GM23338 (cell line): ENCODE measurements at regions not wholly inside any gene's neighbourhood (a gene's known extent, or its start where the extent isn't known, plus 50 kb on each side); places are given as distances from the start of the nearest gene placed in this dataset.

Experiments used
- ATAC-seq: fragments of 200-7000 bp; cut with Tn5 transposase; 3 replicates; pipeline ENCODE4 v1.9.1; 2020
- DNase-seq: peaks from one replicate; pipeline ENCODE4 v3.0.0-alpha.2; 2015; ENCODE audit warnings: low spot score
- H2AFZ ChIP-seq: fragments of 200-600 bp; sonication (generic); 2 replicates; pipeline ENCODE4 v1.8.0; 2016; ENCODE audit warnings: antibody characterized with exemption, mild to moderate bottlenecking, moderate library complexity
- H3F3A ChIP-seq: fragments of 200-600 bp; sonication (generic); replicated peaks from 2 replicates; pipeline ENCODE4 v1.8.0; 2017; ENCODE audit warnings: antibody characterized with exemption, mixed run types, low read depth
- H3K27ac ChIP-seq: fragments of 200-600 bp; sonication (generic); 2 replicates; pipeline ENCODE4 v1.6.1; 2016; ENCODE audit warnings: low read depth
- H3K27me3 ChIP-seq: fragments of 200-600 bp; sonication (generic); 2 replicates; pipeline ENCODE4 v1.8.0; 2016; ENCODE audit warnings: mild to moderate bottlenecking, mixed run types, moderate library complexity; ENCODE audit not compliant: insufficient read depth
- H3K36me3 ChIP-seq: fragments of 200-600 bp; sonication (generic); 2 replicates; pipeline ENCODE4 v1.8.0; 2016; ENCODE audit warnings: mild to moderate bottlenecking; ENCODE audit not compliant: insufficient read depth
- H3K4me1 ChIP-seq: fragments of 200-600 bp; sonication (generic); 2 replicates; pipeline ENCODE4 v1.8.0; 2016; ENCODE audit warnings: mild to moderate bottlenecking, moderate library complexity; ENCODE audit not compliant: insufficient read depth
- H3K4me2 ChIP-seq: fragments of 200-600 bp; sonication (generic); 2 replicates; pipeline ENCODE4 v1.7.1; 2017; ENCODE audit warnings: mixed run types
- H3K4me3 ChIP-seq: fragments of 200-600 bp; sonication (generic); 2 replicates; pipeline ENCODE4 v1.6.1; 2016; ENCODE audit warnings: mixed run types
- H3K79me2 ChIP-seq: fragments of 200-600 bp; sonication (generic); replicated peaks from 2 replicates; pipeline ENCODE4 v1.8.0; 2017; ENCODE audit warnings: mild to moderate bottlenecking; ENCODE audit not compliant: insufficient read depth
- H3K9me2 ChIP-seq: fragments of 200-600 bp; sonication (generic); 2 replicates; pipeline ENCODE4 v1.8.0; 2017; ENCODE audit not compliant: insufficient read depth
- H4K20me1 ChIP-seq: fragments of 200-600 bp; sonication (generic); replicated peaks from 2 replicates; pipeline ENCODE4 v1.8.0; 2017; ENCODE audit warnings: mild to moderate bottlenecking; ENCODE audit not compliant: insufficient read depth
- H3K27ac Mint-ChIP-seq: 2 replicates; pipeline ENCODE4 v1.8.0; 2020; ENCODE audit warnings: inconsistent platforms, mild to moderate bottlenecking, moderate library complexity, mixed read lengths
- H3K27me3 Mint-ChIP-seq: 3 replicates; pipeline ENCODE4 v1.8.0; 2022; ENCODE audit warnings: low read depth, mild to moderate bottlenecking, moderate library complexity, mixed read lengths, inconsistent platforms; ENCODE audit not compliant: insufficient read depth, poor library complexity
- H3K36me3 Mint-ChIP-seq: 3 replicates; pipeline ENCODE4 v1.8.0; 2021; ENCODE audit warnings: low read depth, mild to moderate bottlenecking, inconsistent platforms, moderate library complexity, mixed read lengths
- H3K4me1 Mint-ChIP-seq: 3 replicates; pipeline ENCODE4 v1.8.0; 2020; ENCODE audit warnings: mild to moderate bottlenecking, inconsistent platforms, mixed read lengths
- H3K4me3 Mint-ChIP-seq: 3 replicates; pipeline ENCODE4 v1.8.0; 2021; ENCODE audit warnings: moderate library complexity, mild to moderate bottlenecking, inconsistent platforms, mixed read lengths
- H3K9me3 Mint-ChIP-seq: 3 replicates; pipeline ENCODE4 v1.8.0; 2020; ENCODE audit warnings: moderate library complexity, mild to moderate bottlenecking, inconsistent platforms, mixed read lengths
- CTCF ChIP-seq, 2 experiments: fragments of 200-600 bp in 1 of 2; sonication (generic) in 1 of 2; conservative IDR thresholded peaks; 2 replicates each; pipeline versions ENCODE4 v1.5.1 to v1.6.1; 2016 to 2017; ENCODE audit warnings: antibody characterized with exemption in 2 of 2, low read depth in 2 of 2, mild to moderate bottlenecking in 2 of 2, moderate library complexity in 1 of 2
- EZH2 ChIP-seq: fragments of 200-600 bp; sonication (generic); IDR thresholded peaks from one replicate; pipeline ENCODE4 v1.8.0; 2017; ENCODE audit warnings: antibody characterized with exemption, mild to moderate bottlenecking, low read depth; ENCODE audit not compliant: unreplicated experiment
- EZH2phosphoT487 ChIP-seq: fragments of 200-600 bp; sonication (generic); IDR thresholded peaks from one replicate; pipeline ENCODE4 v1.8.1; 2018; ENCODE audit warnings: antibody characterized with exemption; ENCODE audit not compliant: unreplicated experiment
- POLR2AphosphoS5 ChIP-seq: IDR thresholded peaks from 2 replicates; pipeline ENCODE4 v1.6.1; 2016; ENCODE audit warnings: antibody characterized with exemption, low read depth
- REST ChIP-seq: IDR thresholded peaks from one replicate; pipeline ENCODE4 v1.6.1; 2018; ENCODE audit warnings: antibody characterized with exemption; ENCODE audit not compliant: unreplicated experiment
- STAT1 ChIP-seq: IDR thresholded peaks from one replicate; pipeline ENCODE4 v1.6.1; 2016; ENCODE audit warnings: antibody characterized with exemption; ENCODE audit not compliant: unreplicated experiment
- ZNF462 ChIP-seq: fragments of 250-450 bp; sonication (Bioruptor Pico); IDR thresholded peaks from 2 replicates; pipeline ENCODE4 v1.5.0; 2020; ENCODE audit warnings: mild to moderate bottlenecking, moderate library complexity

GRCh38 chr10:83037653-83038052 is 1101.7 kb upstream of the GHITM start:
- Histone ChIP-seq H3K36me3 (no peaks in the 10 kb centered on the region), H2AFZ (no peak overlapping the region), H3K9me2 (no peaks in the 10 kb centered on the region), H3K4me3 (no peak overlapping the region), H3K4me2 (no peak overlapping the region), H3K4me1 (no peaks in the 10 kb centered on the region), H4K20me1 (no peaks in the 10 kb centered on the region), H3K27me3 (no peaks in the 10 kb centered on the region), H3K27ac (no peak overlapping the region), H3F3A (no peaks in the 10 kb centered on the region), H3K79me2 (no peaks in the 10 kb centered on the region)
- peak; percentile 25 for DNase-seq
- Mint-ChIP-seq H3K27me3 (no peaks in the 10 kb centered on the region), H3K9me3 (no peaks in the 10 kb centered on the region), H3K4me1 (no peaks in the 10 kb centered on the region), H3K36me3 (no peaks in the 10 kb centered on the region), H3K27ac (no peak overlapping the region), H3K4me3 (no peak overlapping the region)
- TF ChIP-seq CTCF (conservative IDR thresholded peaks at IDR 0.05; ENCODE audit: low read depth in 2 of 2), result peak in 1 of 2 experiments; percentile 32; a peak in 1 of 4 replicates
- TF ChIP-seq REST, result no peak
- no peak for TF ChIP-seq POLR2AphosphoS5
- peak; percentile 60; the same call in 2 of the 3 replicates for ATAC-seq

- Mint-ChIP-seq H3K4me3 (no peak overlapping the region), H3K9me3 (no peaks in the 10 kb centered on the region), H3K36me3 (no peaks in the 10 kb centered on the region), H3K27me3 (no peaks in the 10 kb centered on the region), H3K27ac (no peak overlapping the region), H3K4me1 (no peaks in the 10 kb centered on the region)
- no peak overlapping the region for H3K4me2 ChIP-seq
- H3K9me2 ChIP-seq, result no peaks in the 10 kb centered on the region
- no peak overlapping the region for H3K27ac ChIP-seq
- ATAC-seq (no peak), DNase-seq (no peak)
- no peaks in the 10 kb centered on the region for H3K36me3 ChIP-seq
- H3K27me3 ChIP-seq, result no peaks in the 10 kb centered on the region
- H4K20me1 ChIP-seq, result no peaks in the 10 kb centered on the region
- H3K4me1 ChIP-seq, result no peaks in the 10 kb centered on the region
- H3F3A ChIP-seq, result no peaks in the 10 kb centered on the region
- TF ChIP-seq EZH2phosphoT487, result no peak
- no peak for TF ChIP-seq ZNF462
- TF ChIP-seq STAT1, result no peak
- no peak for TF ChIP-seq EZH2
- no peaks in the 10 kb centered on the region for H3K79me2 ChIP-seq
- no peak overlapping the region for H2AFZ ChIP-seq
- H3K4me3 ChIP-seq, result no peak overlapping the region
These were observed 1100.7 kb upstream of the GHITM start for GRCh38 chr10:83038631-83039030.
